ENCODE measurements at regions not wholly inside any gene's neighbourhood (a gene's known extent, or its start where the extent isn't known, plus 50 kb on each side); places are given as distances from the start of the nearest gene placed in this dataset.

DNA sequence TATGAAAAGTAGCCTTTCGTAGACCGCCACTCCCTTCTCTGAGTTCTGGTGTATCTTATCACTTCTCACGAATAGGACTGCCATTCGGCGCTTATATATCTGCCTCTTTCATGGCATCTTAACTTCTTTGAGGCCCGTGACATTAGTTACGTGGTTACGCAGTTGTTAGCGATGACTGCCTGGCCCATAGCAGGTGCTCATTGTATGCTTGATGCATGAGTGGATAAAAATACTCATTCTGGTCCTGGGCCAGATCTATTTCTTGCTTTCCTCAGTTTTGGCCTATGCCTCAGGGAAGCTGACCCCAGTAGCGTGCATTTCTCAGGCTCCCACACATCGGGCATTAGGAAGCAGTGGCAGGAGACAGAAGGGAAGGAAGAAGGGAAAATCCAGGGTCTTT lies 60.7 kb upstream of the PITX2 start:
- no peak for DNase-seq
- H3K23ac ChIP-seq (ENCODE audit: low read depth, low read length): no peak overlapping the region
- H2BK20ac ChIP-seq (ENCODE audit: low read depth, low read length): no peak overlapping the region
- H3K4ac ChIP-seq (ENCODE audit: low read depth, low read length): no peak overlapping the region
- H3K9me3 ChIP-seq (ENCODE audit: control insufficient read depth, insufficient read depth, low read length): no peaks in the 10 kb centered on the region
- H3K9ac ChIP-seq (ENCODE audit: low read depth, low read length): no peak overlapping the region
- H4K5ac ChIP-seq (ENCODE audit: low read depth, low read length): no peak overlapping the region
- H3K18ac ChIP-seq (ENCODE audit: low read depth, low read length): no peak overlapping the region
- H2AK5ac ChIP-seq (ENCODE audit: low read depth, low read length): no peak overlapping the region
- H3K4me2 ChIP-seq (ENCODE audit: low read depth, low read length): no peak overlapping the region
- 88% methylated on average over 8 of the region's 11 CpGs; no CpG with 5 or more reads in 1 of the 2 experiments for WGBS, 2 experiments (ENCODE audit: extremely low coverage in 2 of 2, insufficient read length in 1 of 2)
- intact Hi-C loops (cut with micrococcal nuclease): no loop called here
- H2BK5ac ChIP-seq (ENCODE audit: low read depth, low read length, poor library complexity, severe bottlenecking): no peak overlapping the region
- no peak overlapping the region for H2BK120ac ChIP-seq (ENCODE audit: low read depth, low read length)
- TF ChIP-seq RFX5 (IDR thresholded peaks at IDR 0.05; ENCODE audit: low read depth, low read length) (no peak), MAFK (IDR thresholded peaks at IDR 0.05; ENCODE audit: low read depth, low read length) (no peak), POLR2A (IDR thresholded peaks at IDR 0.05; ENCODE audit: low read depth, low read length) (no peak), MXI1 (IDR thresholded peaks at IDR 0.05; ENCODE audit: borderline replicate concordance, low read depth, low read length) (no peak), CHD1 (IDR thresholded peaks at IDR 0.05; ENCODE audit: low read depth, low read length) (no peak), RCOR1 (IDR thresholded peaks at IDR 0.05; ENCODE audit: insufficient replicate concordance, low read length) (no peak), BHLHE40 (IDR thresholded peaks at IDR 0.05; ENCODE audit: low read depth, low read length) (no peak), NFE2L2 (IDR thresholded peaks at IDR 0.05; ENCODE audit: low read depth, low read length) (no peak), MAZ (IDR thresholded peaks at IDR 0.05; ENCODE audit: borderline replicate concordance, low read depth, low read length) (no peak), FOS (IDR thresholded peaks at IDR 0.05; ENCODE audit: low read depth, low read length) (no peak), RAD21 (IDR thresholded peaks at IDR 0.05; ENCODE audit: low read length) (no peak), SMC3 (IDR thresholded peaks at IDR 0.05; ENCODE audit: low read depth, low read length) (no peak)
- TF ChIP-seq, protein P1, sequence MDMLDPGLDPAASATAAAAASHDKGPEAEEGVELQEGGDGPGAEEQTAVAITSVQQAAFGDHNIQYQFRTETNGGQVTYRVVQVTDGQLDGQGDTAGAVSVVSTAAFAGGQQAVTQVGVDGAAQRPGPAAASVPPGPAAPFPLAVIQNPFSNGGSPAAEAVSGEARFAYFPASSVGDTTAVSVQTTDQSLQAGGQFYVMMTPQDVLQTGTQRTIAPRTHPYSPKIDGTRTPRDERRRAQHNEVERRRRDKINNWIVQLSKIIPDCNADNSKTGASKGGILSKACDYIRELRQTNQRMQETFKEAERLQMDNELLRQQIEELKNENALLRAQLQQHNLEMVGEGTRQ (IDR thresholded peaks at IDR 0.05; ENCODE audit: low read depth, low read length): no peak
- TF ChIP-seq, protein P2, sequence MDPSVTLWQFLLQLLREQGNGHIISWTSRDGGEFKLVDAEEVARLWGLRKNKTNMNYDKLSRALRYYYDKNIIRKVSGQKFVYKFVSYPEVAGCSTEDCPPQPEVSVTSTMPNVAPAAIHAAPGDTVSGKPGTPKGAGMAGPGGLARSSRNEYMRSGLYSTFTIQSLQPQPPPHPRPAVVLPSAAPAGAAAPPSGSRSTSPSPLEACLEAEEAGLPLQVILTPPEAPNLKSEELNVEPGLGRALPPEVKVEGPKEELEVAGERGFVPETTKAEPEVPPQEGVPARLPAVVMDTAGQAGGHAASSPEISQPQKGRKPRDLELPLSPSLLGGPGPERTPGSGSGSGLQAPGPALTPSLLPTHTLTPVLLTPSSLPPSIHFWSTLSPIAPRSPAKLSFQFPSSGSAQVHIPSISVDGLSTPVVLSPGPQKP (IDR thresholded peaks at IDR 0.05; ENCODE audit: borderline replicate concordance, low read depth, low read length): no peak
- TF ChIP-seq, protein P3, sequence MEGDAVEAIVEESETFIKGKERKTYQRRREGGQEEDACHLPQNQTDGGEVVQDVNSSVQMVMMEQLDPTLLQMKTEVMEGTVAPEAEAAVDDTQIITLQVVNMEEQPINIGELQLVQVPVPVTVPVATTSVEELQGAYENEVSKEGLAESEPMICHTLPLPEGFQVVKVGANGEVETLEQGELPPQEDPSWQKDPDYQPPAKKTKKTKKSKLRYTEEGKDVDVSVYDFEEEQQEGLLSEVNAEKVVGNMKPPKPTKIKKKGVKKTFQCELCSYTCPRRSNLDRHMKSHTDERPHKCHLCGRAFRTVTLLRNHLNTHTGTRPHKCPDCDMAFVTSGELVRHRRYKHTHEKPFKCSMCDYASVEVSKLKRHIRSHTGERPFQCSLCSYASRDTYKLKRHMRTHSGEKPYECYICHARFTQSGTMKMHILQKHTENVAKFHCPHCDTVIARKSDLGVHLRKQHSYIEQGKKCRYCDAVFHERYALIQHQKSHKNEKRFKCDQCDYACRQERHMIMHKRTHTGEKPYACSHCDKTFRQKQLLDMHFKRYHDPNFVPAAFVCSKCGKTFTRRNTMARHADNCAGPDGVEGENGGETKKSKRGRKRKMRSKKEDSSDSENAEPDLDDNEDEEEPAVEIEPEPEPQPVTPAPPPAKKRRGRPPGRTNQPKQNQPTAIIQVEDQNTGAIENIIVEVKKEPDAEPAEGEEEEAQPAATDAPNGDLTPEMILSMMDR (conservative IDR thresholded peaks at IDR 0.05; ENCODE audit: low read depth, low read length): no peak
- no peak overlapping the region for H3K56ac ChIP-seq (ENCODE audit: extremely low read depth, insufficient read depth, low read length)
- H3K4me1 ChIP-seq (ENCODE audit: control insufficient read depth, insufficient read depth, low read length): no peaks in the 10 kb centered on the region
- ChIA-PET CTCF (no interaction called here), POLR2A (ENCODE audit: unreplicated experiment) (no interaction called here)
- BruUV-seq (replicated peaks): no TSS peak
- no peaks in the 10 kb centered on the region for H3K9me1 ChIP-seq (ENCODE audit: insufficient read depth, low read length)
- H4K91ac ChIP-seq (ENCODE audit: insufficient read depth, low read depth, low read length): no peak overlapping the region
- dilution Hi-C loops (cut with HindIII; ENCODE audit: low sequenced_read_pairs, unreplicated experiment): no loop called here
- H2BK15ac ChIP-seq (ENCODE audit: low read depth, low read length): no peak overlapping the region
- no peaks in the 10 kb centered on the region for H3K36me3 ChIP-seq (ENCODE audit: control insufficient read depth, insufficient read depth, low read length)
- in situ Hi-C loops (cut with MboI; ENCODE audit: low sequenced_read_pairs): no loop called here
- no peaks in the 10 kb centered on the region for H3K79me1 ChIP-seq (ENCODE audit: low read depth in 1 of 2, low read length in 2 of 2)
- no peak overlapping the region for H3K14ac ChIP-seq (replicated peaks; ENCODE audit: low read depth, low read length)
- H2AK9ac ChIP-seq (replicated peaks; ENCODE audit: low read depth, low read length, poor library complexity): no peak overlapping the region
- H2AFZ ChIP-seq (replicated peaks; ENCODE audit: low read length, poor library complexity): no peak overlapping the region
- no peak overlapping the region for H3K4me3 ChIP-seq (ENCODE audit: insufficient read depth, low read depth, low read length)
- H4K20me1 ChIP-seq (ENCODE audit: insufficient read depth, low read length): no peaks in the 10 kb centered on the region
- H4K8ac ChIP-seq (ENCODE audit: low read depth in 2 of 2, low read length in 2 of 2): no peak overlapping the region
- ATAC-seq (ENCODE audit: low read depth): no peak
- H3K27me3 ChIP-seq (ENCODE audit: control insufficient read depth, insufficient read depth, low read length): peaks cover 2% of the 10 kb centered on the region; the same call in 1 of the 2 replicates
- no peak overlapping the region for H3K27ac ChIP-seq (ENCODE audit: insufficient read depth, low read length)

Measured in IMR-90 (cell line).